GM18508 (cell line): ENCODE measurements at regions not wholly inside any gene's neighbourhood (a gene's known extent, or its start where the extent isn't known, plus 50 kb on each side); places are given as distances from the start of the nearest gene placed in this dataset.
"Not testable (repeated sequence)": the region's sequence is repeated elsewhere in the genome, so short reads cannot be mapped to it uniquely, and the experiment has no call there.

ENCODE experiments used
- ATAC-seq: cut with Tn5 transposase; IDR thresholded peaks from one replicate; pipeline ENCODE4 v1.9.1; 2021; ENCODE audit warnings: moderate number of reproducible peaks; ENCODE audit not compliant: insufficient read depth, unreplicated experiment

- no peak for ATAC-seq
These were observed 272.2 kb upstream of the CCL2 start for GRCh38 chr17:33982909-33983308.

- no peak for ATAC-seq
These were observed 271.1 kb upstream of the CCL2 start for GRCh38 chr17:33983824-33984574.

- no peak for ATAC-seq
These were observed 269.0 kb upstream of the CCL2 start for GRCh38 chr17:33986088-33986487.

- no peak for ATAC-seq
These were observed 268.5 kb upstream of the CCL2 start for GRCh38 chr17:33986566-33986965.

GRCh38 chr17:33987162-33987561, 267.9 kb upstream of the CCL2 start:
- no peak for ATAC-seq

- no peak for ATAC-seq
These were observed 265.5 kb upstream of the CCL2 start for GRCh38 chr17:33989361-33990148.

GRCh38 chr17:33990943-33991706, 264.0 kb upstream of the CCL2 start:
- ATAC-seq: no peak

GRCh38 chr17:33992113-33992512, 263.0 kb upstream of the CCL2 start:
- ATAC-seq: no peak

- ATAC-seq: no peak
These were observed 254.4 kb upstream of the CCL2 start for GRCh38 chr17:34000639-34001038.

- no peak for ATAC-seq
These were observed 253.8 kb upstream of the CCL2 start for GRCh38 chr17:34001246-34001645.

GRCh38 chr17:34006126-34006525, 249.0 kb upstream of the CCL2 start:
- no peak for ATAC-seq

GRCh38 chr17:34008125-34008524, 247.0 kb upstream of the CCL2 start:
- no peak for ATAC-seq

- no peak for ATAC-seq
These were observed 245.2 kb upstream of the CCL2 start for GRCh38 chr17:34009912-34010311.

GRCh38 chr17:34010534-34010933, 244.6 kb upstream of the CCL2 start:
- no peak for ATAC-seq

GRCh38 chr17:34011599-34011998, 243.5 kb upstream of the CCL2 start:
- ATAC-seq: no peak

- no peak for ATAC-seq
These were observed 242.2 kb upstream of the CCL2 start for GRCh38 chr17:34012709-34013375.

- ATAC-seq: no peak
These were observed 239.8 kb upstream of the CCL2 start for GRCh38 chr17:34015253-34015652.

- no peak for ATAC-seq
These were observed 230.7 kb upstream of the CCL2 start for GRCh38 chr17:34024386-34024785.

GRCh38 chr17:34024806-34025551, 230.1 kb upstream of the CCL2 start:
- no peak for ATAC-seq

GRCh38 chr17:34030601-34031000, 224.5 kb upstream of the CCL2 start:
- not testable (repeated sequence) for ATAC-seq
